ENCODE measurements at regions not wholly inside any gene's neighbourhood (a gene's known extent, or its start where the extent isn't known, plus 50 kb on each side); places are given as distances from the start of the nearest gene placed in this dataset.

GRCh38 chr6:163985040-163985439 is 570.5 kb downstream of the QKI start:
- POLR2A ChIA-PET, result no interaction called here

DNA sequence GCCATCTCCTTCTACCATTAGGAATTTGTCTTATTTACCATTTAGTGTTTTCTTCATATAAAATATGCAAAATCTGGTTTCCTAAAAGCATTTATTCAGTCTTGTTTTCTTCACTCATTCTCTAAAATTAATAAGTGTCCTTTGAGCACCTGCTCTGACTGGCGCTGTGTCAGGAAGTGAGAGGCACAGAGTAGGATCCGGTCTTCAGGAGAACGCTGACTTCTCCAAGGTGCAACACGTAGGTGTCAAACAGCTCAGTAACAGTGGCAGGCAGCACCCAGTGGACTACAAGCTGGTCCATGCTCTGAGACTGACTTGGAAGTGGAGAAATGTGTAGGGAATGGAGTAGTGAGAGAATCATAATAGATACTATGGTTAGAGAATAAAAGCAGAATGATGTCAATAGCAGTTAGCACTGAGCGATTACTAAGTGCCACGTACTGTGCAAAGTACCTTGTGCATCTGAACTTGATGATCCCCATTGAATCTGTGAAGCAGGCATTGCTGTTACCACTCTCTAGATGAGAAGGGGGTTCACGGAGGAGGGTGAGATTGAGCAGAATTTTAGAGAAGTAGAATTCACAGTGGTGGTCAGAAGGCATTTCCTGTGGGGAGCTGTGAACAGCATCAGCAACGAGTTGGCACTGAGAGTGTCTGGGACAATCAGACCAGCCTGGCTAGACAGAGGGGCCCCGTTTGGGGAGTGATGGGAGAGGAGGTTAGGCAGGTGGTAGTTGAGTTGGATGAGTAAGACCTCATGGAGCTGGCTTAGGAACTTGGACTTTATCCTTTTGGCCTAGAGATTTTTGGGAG is 569.8 kb downstream of the QKI start:
- H3K4me3 Mint-ChIP-seq, result no peak overlapping the region
- ChIA-PET POLR2A (no interaction called here), CTCF (no interaction called here)
- TF ChIP-seq, protein P1, sequence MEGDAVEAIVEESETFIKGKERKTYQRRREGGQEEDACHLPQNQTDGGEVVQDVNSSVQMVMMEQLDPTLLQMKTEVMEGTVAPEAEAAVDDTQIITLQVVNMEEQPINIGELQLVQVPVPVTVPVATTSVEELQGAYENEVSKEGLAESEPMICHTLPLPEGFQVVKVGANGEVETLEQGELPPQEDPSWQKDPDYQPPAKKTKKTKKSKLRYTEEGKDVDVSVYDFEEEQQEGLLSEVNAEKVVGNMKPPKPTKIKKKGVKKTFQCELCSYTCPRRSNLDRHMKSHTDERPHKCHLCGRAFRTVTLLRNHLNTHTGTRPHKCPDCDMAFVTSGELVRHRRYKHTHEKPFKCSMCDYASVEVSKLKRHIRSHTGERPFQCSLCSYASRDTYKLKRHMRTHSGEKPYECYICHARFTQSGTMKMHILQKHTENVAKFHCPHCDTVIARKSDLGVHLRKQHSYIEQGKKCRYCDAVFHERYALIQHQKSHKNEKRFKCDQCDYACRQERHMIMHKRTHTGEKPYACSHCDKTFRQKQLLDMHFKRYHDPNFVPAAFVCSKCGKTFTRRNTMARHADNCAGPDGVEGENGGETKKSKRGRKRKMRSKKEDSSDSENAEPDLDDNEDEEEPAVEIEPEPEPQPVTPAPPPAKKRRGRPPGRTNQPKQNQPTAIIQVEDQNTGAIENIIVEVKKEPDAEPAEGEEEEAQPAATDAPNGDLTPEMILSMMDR (IDR thresholded peaks at IDR 0.05), result no peak
- H3K27ac Mint-ChIP-seq, result no peak overlapping the region
- H3K27me3 Mint-ChIP-seq, result peaks cover 5% of the 10 kb centered on the region
- no peak for ATAC-seq (ENCODE audit: poor library complexity)
- no peaks in the 10 kb centered on the region for H3K27me3 ChIP-seq (ENCODE audit: control insufficient read depth in 1 of 2, insufficient read depth in 2 of 2, low read length in 2 of 2)
- H3K9me3 ChIP-seq (ENCODE audit: control insufficient read depth in 1 of 2, insufficient read depth in 1 of 2, low read length in 2 of 2), result no peaks in the 10 kb centered on the region
- intact Hi-C loops (cut with DNase I, micrococcal nuclease), result no loop called here
- H3K36me3 Mint-ChIP-seq (ENCODE audit: low read depth), result no peaks in the 10 kb centered on the region
- H3K4me1 Mint-ChIP-seq (ENCODE audit: low read depth), result no peaks in the 10 kb centered on the region
- no peaks in the 10 kb centered on the region for H3K4me1 ChIP-seq (ENCODE audit: insufficient read depth, low read length)
- no peak overlapping the region for H3K4me3 ChIP-seq (ENCODE audit: low read length)
- DNase-seq, result no peak
- no peaks in the 10 kb centered on the region for H3K36me3 ChIP-seq (ENCODE audit: insufficient read depth, low read length)
- no peaks in the 10 kb centered on the region for H3K9me3 Mint-ChIP-seq
- H3K27ac ChIP-seq (ENCODE audit: low read depth in 1 of 2, low read length in 2 of 2), result no peak overlapping the region

More at GRCh38 chr6:163985040-163985439, 570.5 kb downstream of the QKI start:
- no peaks in the 10 kb centered on the region for H3K27me3 ChIP-seq (ENCODE audit: control insufficient read depth in 1 of 2, insufficient read depth in 2 of 2, low read length in 2 of 2)
- TF ChIP-seq, protein P1 (IDR thresholded peaks at IDR 0.05), result no peak
- Mint-ChIP-seq H3K36me3 (ENCODE audit: low read depth) (no peaks in the 10 kb centered on the region), H3K27ac (no peak overlapping the region), H3K9me3 (no peaks in the 10 kb centered on the region), H3K27me3 (peaks cover 7% of the 10 kb centered on the region), H3K4me1 (ENCODE audit: low read depth) (no peaks in the 10 kb centered on the region), H3K4me3 (no peak overlapping the region)
- no peaks in the 10 kb centered on the region for H3K4me1 ChIP-seq (ENCODE audit: insufficient read depth, low read length)
- H3K27ac ChIP-seq (ENCODE audit: low read depth in 1 of 2, low read length in 2 of 2), result no peak overlapping the region
- CTCF ChIA-PET, result no interaction called here
- intact Hi-C loops (cut with DNase I, micrococcal nuclease), result no loop called here
- no peaks in the 10 kb centered on the region for H3K36me3 ChIP-seq (ENCODE audit: insufficient read depth, low read length)
- H3K4me3 ChIP-seq (ENCODE audit: low read length), result no peak overlapping the region
- H3K9me3 ChIP-seq (ENCODE audit: control insufficient read depth in 1 of 2, insufficient read depth in 1 of 2, low read length in 2 of 2), result no peaks in the 10 kb centered on the region
- ATAC-seq (ENCODE audit: poor library complexity) (no peak), DNase-seq (no peak)

DNA sequence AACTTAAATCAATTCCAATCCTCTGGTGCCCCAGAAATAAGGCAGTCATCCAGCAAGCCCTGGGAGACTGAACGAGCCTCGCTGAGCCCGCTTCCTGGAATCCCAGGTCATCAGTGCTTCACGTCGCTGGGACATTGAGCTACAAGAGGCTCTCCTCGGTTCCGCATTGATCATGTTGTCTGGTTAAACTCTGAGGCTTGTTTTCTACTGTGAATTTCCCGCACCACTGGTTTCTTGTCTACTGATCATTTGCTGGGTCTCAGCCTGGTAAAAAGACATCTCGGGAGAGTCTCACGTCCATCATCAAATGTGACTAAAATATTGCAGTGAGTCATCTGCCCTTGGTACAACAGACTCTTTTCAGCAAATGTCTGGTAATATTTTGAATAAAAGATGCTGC is 569.2 kb downstream of the QKI start:
- H3K4me3 ChIP-seq (ENCODE audit: low read length), result no peak overlapping the region
- ChIA-PET POLR2A (no interaction called here), CTCF (no interaction called here)
- ATAC-seq (ENCODE audit: poor library complexity) (no peak), DNase-seq (no peak)
- no peak overlapping the region for H3K27ac ChIP-seq (ENCODE audit: low read depth in 1 of 2, low read length in 2 of 2)
- TF ChIP-seq, protein P1 (IDR thresholded peaks at IDR 0.05), result no peak
- no peaks in the 10 kb centered on the region for H3K4me1 Mint-ChIP-seq (ENCODE audit: low read depth)
- no peaks in the 10 kb centered on the region for H3K36me3 Mint-ChIP-seq (ENCODE audit: low read depth)
- H3K27me3 Mint-ChIP-seq, result peaks cover 3% of the 10 kb centered on the region
- no peaks in the 10 kb centered on the region for H3K9me3 Mint-ChIP-seq
- H3K9me3 ChIP-seq (ENCODE audit: control insufficient read depth in 1 of 2, insufficient read depth in 1 of 2, low read length in 2 of 2), result no peaks in the 10 kb centered on the region
- no peak overlapping the region for H3K27ac Mint-ChIP-seq
- no peaks in the 10 kb centered on the region for H3K36me3 ChIP-seq (ENCODE audit: insufficient read depth, low read length)
- intact Hi-C loops (cut with DNase I, micrococcal nuclease), result no loop called here
- H3K4me3 Mint-ChIP-seq, result no peak overlapping the region
- no peaks in the 10 kb centered on the region for H3K4me1 ChIP-seq (ENCODE audit: insufficient read depth, low read length)
- H3K27me3 ChIP-seq (ENCODE audit: control insufficient read depth in 1 of 2, insufficient read depth in 2 of 2, low read length in 2 of 2), result no peaks in the 10 kb centered on the region

All from CD4-positive, alpha-beta T cell (primary cell).